Large intestine (tissue), 3 donors: ENCODE measurements at regions not wholly inside any gene's neighbourhood (a gene's known extent, or its start where the extent isn't known, plus 50 kb on each side); places are given as distances from the start of the nearest gene placed in this dataset.
"Not testable (repeated sequence)": the region's sequence is repeated elsewhere in the genome, so short reads cannot be mapped to it uniquely, and the experiment has no call there.

Source experiments
- DNase-seq, 2 donors: peaks; one replicate each; pipeline versions ENCODE4 v3.0.0 to v3.0.0-alpha.2; 2013
- H3K27ac ChIP-seq: one replicate; pipeline ENCODE4 v1.5.1; 2013; ENCODE audit warnings: low read length
- H3K27me3 ChIP-seq: 2 replicates; pipeline ENCODE4 v1.6.1; 2013; ENCODE audit warnings: low read length; ENCODE audit not compliant: control insufficient read depth, insufficient read depth
- H3K36me3 ChIP-seq: 2 replicates; pipeline ENCODE4 v1.6.1; 2013; ENCODE audit warnings: low read length; ENCODE audit not compliant: control insufficient read depth, insufficient read depth
- H3K4me1 ChIP-seq: one replicate; pipeline ENCODE4 v1.6.1; 2013; ENCODE audit warnings: low read length; ENCODE audit not compliant: control insufficient read depth, insufficient read depth
- H3K4me3 ChIP-seq: one replicate; pipeline ENCODE4 v1.5.1; 2013; ENCODE audit warnings: low read length
- H3K9me3 ChIP-seq: one replicate; pipeline ENCODE4 v1.6.1; 2013; ENCODE audit warnings: mild to moderate bottlenecking, low read depth, low read length, moderate library complexity; ENCODE audit not compliant: control insufficient read depth
- WGBS: methylation state at CpG from one replicate; pipeline ENCODE4 v1.1.5; 2013; ENCODE audit warnings: low lambda C conversion rate; ENCODE audit not compliant: insufficient coverage; 5-methylcytosine and 5-hydroxymethylcytosine counted together

DNA sequence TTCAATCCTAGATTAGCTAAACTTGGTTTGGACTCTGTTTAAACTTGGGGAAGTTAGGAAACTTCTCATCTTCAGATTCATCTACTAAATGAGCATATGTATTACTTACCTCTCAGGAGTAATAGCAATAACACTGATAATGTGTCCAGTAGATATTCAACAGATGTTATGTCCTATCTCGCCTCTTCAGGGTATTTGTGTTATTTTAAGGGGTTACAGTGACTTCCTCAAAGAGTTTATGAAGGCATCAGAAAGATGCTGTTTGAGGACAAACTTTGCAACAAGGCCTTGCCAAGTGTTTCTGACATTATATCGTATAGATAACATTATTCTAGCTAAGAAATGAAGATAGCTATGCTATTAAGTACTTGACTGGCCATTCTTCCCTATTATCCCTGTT, 522.3 kb downstream of the IGSF11 start:
- Histone ChIP-seq H3K9me3 (peaks cover 4% of the 10 kb centered on the region), H3K4me1 (no peaks in the 10 kb centered on the region), H3K36me3 (no peaks in the 10 kb centered on the region), H3K4me3 (no peak overlapping the region), H3K27ac (no peak overlapping the region), H3K27me3 (no peaks in the 10 kb centered on the region)
- WGBS = 100% methylated on average over 1 of the region's 2 CpGs
- DNase-seq = no peak

DNA sequence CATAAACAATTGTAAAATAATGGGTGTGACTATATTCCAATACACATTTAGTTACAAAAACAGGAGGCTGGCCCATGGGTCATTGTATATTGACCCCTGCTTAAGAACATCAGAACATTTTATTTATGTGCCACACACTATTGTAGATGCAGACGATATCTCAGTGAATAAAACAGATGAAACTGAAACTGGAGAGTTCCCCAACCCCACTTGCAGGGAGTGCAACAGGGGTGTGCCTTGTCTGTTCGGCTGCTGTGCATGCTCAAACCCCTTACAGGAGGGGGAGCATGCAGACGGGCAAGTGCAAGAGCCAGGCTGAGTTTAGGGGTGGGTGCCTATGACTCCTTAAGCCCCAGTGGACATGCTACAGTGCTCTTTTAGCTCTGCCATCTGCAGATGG, 509.6 kb downstream of the IGSF11 start:
- DNase-seq = no peak
- no peaks in the 10 kb centered on the region for H3K9me3 ChIP-seq
- no CpG with 5 or more reads among the region's 3 CpGs for WGBS
- H3K27me3 ChIP-seq = no peaks in the 10 kb centered on the region
- no peak overlapping the region for H3K4me3 ChIP-seq
- H3K4me1 ChIP-seq = no peaks in the 10 kb centered on the region
- H3K27ac ChIP-seq = no peak overlapping the region
- H3K36me3 ChIP-seq = no peaks in the 10 kb centered on the region

DNA sequence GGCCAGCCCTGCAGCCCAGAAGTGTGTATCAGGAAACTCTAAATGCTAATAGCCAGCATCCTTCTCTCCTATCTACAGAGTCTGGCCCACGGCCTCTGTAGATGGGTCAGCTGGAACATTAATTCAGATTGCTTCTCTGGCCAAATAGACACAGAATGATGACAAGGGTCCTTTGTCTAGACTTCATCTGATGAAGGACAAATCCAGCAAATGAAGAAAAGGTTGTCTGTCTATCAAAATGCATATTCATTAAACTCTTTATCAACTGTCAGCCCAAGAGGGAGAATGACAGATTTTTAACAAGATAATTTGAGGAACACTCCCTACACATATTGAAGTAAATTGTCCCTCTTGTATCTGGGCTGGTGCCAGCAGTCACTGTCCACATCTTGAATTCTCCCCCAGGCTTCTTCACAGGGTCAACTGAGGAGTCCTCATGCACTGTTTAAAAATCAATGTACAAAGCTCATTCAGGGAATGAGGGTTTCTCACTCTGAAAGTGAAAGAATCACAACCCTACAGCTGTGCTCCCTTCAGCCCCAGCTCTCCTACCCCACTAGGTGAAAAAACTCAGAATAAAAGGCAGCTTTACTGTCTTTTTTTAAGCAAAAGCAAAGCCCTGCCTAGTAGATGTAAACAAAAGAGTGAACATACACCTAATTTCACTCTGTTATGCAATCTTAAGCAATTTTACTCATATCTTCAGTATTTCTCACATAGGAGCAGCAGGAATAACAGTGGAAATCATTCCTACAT, 507.7 kb downstream of the IGSF11 start:
- Histone ChIP-seq H3K27me3 (no peaks in the 10 kb centered on the region), H3K4me1 (no peaks in the 10 kb centered on the region), H3K9me3 (no peaks in the 10 kb centered on the region), H3K27ac (no peak overlapping the region), H3K36me3 (no peaks in the 10 kb centered on the region), H3K4me3 (no peak overlapping the region)
- no CpG with 5 or more reads among the region's 1 CpG for WGBS
- DNase-seq = no peak

DNA sequence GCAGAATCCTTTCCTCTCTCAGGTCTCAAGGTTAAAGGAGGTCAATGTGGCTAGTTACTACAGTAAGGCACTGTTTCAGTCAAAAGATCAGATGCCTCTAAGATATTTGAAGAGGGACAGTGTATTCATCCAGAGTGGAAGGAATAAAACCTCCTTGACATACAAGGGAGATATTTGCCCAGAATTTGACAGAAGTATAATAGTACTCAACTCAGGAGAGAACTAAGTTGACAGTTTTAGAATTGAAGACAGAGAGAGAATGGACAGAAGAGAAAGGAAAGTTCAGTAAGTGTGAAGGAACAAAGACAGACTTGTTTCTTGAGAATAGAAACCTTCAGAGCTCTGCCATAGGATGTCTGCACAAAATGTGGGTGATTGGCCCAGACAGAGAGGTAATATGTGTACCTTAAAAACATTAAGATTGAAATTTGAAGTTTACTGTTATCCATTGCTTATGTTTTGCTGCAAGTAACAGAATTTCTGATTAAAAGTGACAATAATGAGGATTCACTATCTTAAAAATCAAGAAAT, 507.1 kb downstream of the IGSF11 start:
- Histone ChIP-seq H3K27me3 (no peaks in the 10 kb centered on the region), H3K9me3 (no peaks in the 10 kb centered on the region), H3K36me3 (no peaks in the 10 kb centered on the region), H3K4me3 (no peak overlapping the region), H3K4me1 (no peaks in the 10 kb centered on the region), H3K27ac (no peak overlapping the region)
- no peak for DNase-seq

GRCh38 chr3:118529554-118529953, 505.1 kb downstream of the IGSF11 start:
- Histone ChIP-seq H3K4me3 (no peak overlapping the region), H3K27me3 (no peaks in the 10 kb centered on the region), H3K9me3 (no peaks in the 10 kb centered on the region), H3K36me3 (no peaks in the 10 kb centered on the region), H3K27ac (no peak overlapping the region), H3K4me1 (no peaks in the 10 kb centered on the region)
- WGBS = no CpG with 5 or more reads among the region's 2 CpGs
- no peak for DNase-seq

DNA sequence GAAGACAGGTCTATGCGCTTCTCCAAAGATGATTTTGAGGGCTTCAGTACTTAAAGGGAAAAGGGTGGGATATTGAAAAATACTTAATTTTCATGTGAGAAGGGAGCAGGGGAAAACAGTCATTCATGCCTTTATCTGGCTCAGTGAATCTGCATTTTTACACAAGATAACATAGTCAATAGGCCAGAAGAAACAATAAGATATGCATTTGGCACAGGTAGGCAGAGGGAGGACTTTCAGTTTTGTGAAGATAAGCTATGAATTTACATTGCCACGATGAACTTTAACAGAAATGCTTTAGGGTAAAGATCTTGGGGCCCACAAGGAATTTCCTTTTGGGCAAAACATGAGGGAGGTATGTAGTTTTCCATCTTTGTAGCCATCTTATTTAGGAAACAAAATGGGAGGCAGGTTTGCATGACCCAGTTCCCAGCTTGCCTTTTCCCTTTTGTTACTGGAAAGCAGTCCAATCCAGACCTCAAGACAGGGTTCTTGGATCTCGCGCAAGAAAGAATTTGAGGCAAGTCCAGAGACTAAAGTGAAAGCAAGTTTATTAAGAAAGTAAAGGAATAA, 504.2 kb downstream of the IGSF11 start:
- no peak for DNase-seq
- H3K27me3 ChIP-seq = no peaks in the 10 kb centered on the region
- WGBS = 67% methylated on average over 1 of the region's 4 CpGs
- no peaks in the 10 kb centered on the region for H3K4me1 ChIP-seq
- H3K27ac ChIP-seq = no peak overlapping the region
- H3K4me3 ChIP-seq = no peak overlapping the region
- H3K36me3 ChIP-seq = no peaks in the 10 kb centered on the region
- no peaks in the 10 kb centered on the region for H3K9me3 ChIP-seq

GRCh38 chr3:118530927-118531356, 503.7 kb downstream of the IGSF11 start:
- H3K36me3 ChIP-seq, H3K9me3 ChIP-seq, H3K4me1 ChIP-seq, H3K4me3 ChIP-seq, DNase-seq, H3K27me3 ChIP-seq, H3K27ac ChIP-seq: not testable (repeated sequence)

GRCh38 chr3:118531816-118532215, 502.8 kb downstream of the IGSF11 start:
- H3K4me1 ChIP-seq = no peaks in the 10 kb centered on the region
- H3K36me3 ChIP-seq = no peaks in the 10 kb centered on the region
- H3K4me3 ChIP-seq = no peak overlapping the region
- no peaks in the 10 kb centered on the region for H3K9me3 ChIP-seq
- no peak overlapping the region for H3K27ac ChIP-seq
- peak in 1 of 2 donors; percentile 3 for DNase-seq
- WGBS = no CpG with 5 or more reads among the region's 3 CpGs
- H3K27me3 ChIP-seq = no peaks in the 10 kb centered on the region

DNA sequence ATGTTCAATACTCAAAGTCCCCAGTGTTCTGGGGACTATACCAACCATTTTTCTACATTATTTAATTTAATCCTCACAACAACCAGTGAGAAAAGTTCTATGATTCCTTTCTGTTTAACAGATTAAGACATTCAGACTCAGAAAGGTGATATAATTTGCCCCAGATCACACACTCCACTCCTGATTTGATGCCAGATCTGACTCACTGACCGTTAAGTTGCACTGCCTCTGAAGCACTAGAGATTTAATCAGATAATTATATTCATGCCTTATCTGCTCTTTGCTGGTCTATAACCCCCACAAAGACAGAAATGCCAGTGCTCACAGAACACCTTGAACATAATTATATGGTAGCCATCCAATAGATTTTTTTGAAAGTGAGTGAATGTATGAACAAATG, 501.0 kb downstream of the IGSF11 start:
- Histone ChIP-seq H3K36me3 (no peaks in the 10 kb centered on the region), H3K4me1 (no peaks in the 10 kb centered on the region), H3K4me3 (no peak overlapping the region), H3K27me3 (no peaks in the 10 kb centered on the region), H3K27ac (no peak overlapping the region), H3K9me3 (no peaks in the 10 kb centered on the region)
- DNase-seq = no peak
- no CpG with 5 or more reads among the region's 1 CpG for WGBS

DNA sequence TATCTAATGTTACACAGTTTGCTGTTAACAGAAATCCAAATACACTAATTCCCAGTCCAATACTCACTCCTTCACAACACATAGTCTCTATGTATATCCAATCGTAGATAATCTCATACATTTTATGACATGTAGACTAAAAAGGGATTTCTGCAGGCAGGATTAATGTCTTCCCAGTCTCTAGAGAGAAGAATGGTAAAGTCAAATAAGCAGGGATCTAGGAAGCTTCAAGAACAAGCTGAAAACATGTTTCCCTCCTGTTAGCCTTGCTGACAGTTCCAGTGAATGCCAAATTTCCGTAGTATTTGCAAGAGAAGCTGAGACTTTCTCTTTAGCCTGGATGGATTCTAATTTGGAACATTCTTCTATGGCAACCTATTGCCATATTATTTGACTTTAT, 500.1 kb downstream of the IGSF11 start:
- no peaks in the 10 kb centered on the region for H3K4me1 ChIP-seq
- no peak for DNase-seq
- H3K27ac ChIP-seq = no peak overlapping the region
- WGBS = no CpG with 5 or more reads among the region's 2 CpGs
- H3K36me3 ChIP-seq = no peaks in the 10 kb centered on the region
- H3K27me3 ChIP-seq = no peaks in the 10 kb centered on the region
- no peaks in the 10 kb centered on the region for H3K9me3 ChIP-seq
- no peak overlapping the region for H3K4me3 ChIP-seq

- WGBS = 83% methylated on average over 1 of the region's 3 CpGs
- Histone ChIP-seq H3K9me3 (no peaks in the 10 kb centered on the region), H3K27ac (no peak overlapping the region), H3K27me3 (no peaks in the 10 kb centered on the region), H3K4me3 (no peak overlapping the region), H3K4me1 (no peaks in the 10 kb centered on the region), H3K36me3 (no peaks in the 10 kb centered on the region)
- no peak for DNase-seq
Observed at GRCh38 chr3:118536764-118537163, 497.9 kb downstream of the IGSF11 start.
